GM18508 (cell line): ENCODE measurements at regions not wholly inside any gene's neighbourhood (a gene's known extent, or its start where the extent isn't known, plus 50 kb on each side); places are given as distances from the start of the nearest gene placed in this dataset.

Source experiments
- ATAC-seq: cut with Tn5 transposase; IDR thresholded peaks from one replicate; pipeline ENCODE4 v1.9.1; 2021; ENCODE audit warnings: moderate number of reproducible peaks; ENCODE audit not compliant: insufficient read depth, unreplicated experiment

DNA sequence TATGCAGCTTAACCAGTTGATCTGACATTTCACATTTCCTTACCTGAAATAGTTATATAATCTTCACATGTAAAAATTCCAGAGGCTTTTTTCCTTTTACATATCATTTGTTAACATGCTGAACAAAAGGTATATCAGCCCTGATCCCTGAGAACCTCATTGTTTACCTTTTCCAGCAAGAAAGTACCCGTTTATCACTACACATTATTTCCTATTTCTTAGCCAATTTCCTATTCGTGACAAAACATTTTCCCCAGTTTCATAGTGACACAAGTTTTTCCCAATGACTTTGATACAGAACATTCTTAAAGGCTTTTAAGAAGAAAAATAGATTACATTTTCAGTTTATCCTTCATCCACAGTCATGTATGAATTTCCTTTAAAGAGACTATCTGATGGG lies 86.6 kb upstream of the DKK2 start:
- no peak for ATAC-seq

DNA sequence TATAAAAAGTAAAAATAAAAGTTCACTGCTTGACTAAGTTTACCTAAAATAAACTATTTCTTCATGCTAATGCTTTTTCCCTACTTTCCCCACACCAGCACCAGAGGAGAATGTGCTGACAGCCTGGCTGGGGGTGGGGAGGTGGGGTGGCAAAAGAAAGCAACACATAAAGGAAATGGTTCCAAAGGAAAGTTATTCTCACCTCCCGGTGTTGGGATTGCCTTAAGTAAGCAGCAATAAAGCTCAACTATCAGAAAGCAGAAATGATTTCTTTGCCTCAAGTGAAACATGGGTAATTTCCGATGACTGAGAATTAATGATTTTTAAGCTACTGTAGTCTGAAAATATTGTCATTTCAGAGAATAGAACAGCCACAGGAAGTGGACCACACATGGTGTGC lies 84.5 kb upstream of the DKK2 start:
- no peak for ATAC-seq

DNA sequence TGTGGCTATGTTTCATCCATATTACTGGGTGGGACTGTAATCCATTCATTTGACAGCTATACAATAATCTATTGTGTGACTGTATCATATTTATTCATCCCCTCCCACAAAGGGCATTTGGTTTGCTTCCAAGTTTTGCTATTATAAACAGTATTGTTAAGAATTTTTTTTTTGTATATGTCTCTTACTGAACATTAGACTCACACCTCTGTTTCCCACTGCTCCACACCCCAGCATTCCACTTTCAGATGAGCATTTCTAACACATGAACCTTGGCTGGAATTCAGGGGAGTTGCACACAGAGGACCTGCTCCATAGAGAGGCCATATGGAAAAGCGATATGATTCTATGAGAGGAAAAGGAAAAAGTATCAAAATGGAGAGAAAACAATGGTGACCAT lies 81.6 kb upstream of the DKK2 start:
- no peak for ATAC-seq

DNA sequence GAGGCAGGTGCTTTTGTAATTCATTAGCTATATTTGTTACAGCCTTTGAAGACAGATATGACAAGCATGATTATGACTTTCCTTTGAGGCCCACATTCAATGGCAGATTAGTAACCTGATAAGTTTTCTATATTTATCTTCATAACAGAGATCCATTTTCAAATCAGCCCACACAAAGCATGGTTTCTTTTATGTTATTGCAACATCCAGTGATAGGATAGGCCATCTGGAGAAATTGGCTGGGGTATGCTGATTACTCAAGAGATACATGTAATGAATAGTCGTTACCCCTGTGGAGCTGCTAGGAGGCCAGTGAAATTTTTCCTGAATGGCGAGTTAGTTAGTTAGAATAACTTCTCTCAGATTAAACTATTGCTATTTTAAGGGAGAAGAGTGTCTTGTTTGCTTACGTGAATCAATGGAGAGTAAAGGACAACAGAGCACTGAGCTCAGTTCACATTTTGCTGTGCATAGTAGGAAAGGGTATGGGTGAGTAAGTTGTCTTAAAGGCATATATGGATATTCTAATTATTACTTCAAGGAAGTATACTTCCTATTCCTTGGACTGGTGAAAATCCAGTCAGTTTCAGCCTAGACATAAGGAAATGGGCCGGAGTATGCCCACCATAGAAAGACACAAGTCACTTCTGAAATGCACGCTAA lies 79.2 kb upstream of the DKK2 start:
- ATAC-seq, result no peak

DNA sequence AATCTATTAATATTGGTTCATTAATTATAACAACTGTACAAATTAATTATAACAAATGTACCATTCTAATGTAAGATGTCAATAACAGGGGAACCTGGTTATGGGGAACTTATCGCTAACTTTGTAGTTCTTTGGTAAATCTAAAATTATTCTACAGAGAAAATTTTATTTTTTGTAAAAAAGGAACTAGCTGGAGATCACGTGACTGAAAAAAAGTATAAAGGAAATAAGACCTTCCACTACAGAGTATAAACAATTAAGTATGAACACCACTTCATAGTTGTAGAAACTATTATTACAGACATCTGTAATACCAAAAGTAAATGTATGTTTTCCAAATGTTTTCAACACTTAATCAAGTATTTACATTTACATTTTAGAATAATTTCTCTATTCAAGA lies 77.9 kb upstream of the DKK2 start:
- no peak for ATAC-seq

DNA sequence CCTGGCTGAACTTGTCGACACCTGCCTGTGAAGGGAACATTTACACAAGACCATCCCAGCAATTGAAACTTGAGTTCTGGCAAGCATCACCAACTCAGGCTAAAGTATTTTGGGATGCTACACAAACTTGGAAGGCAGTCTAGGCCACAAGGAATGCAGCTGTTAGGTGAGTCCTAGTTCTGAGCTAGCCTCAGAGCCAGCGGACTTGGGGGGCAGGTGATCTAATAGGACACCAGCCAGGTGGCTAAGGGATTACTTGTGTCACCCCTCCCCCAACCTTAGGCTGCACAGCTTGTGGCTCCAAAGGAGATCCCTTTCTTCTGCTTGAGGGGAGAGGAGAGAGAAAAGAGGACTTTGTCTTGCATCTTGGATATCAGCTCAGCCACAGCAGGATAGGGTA lies 62.3 kb upstream of the DKK2 start:
- ATAC-seq, result no peak

DNA sequence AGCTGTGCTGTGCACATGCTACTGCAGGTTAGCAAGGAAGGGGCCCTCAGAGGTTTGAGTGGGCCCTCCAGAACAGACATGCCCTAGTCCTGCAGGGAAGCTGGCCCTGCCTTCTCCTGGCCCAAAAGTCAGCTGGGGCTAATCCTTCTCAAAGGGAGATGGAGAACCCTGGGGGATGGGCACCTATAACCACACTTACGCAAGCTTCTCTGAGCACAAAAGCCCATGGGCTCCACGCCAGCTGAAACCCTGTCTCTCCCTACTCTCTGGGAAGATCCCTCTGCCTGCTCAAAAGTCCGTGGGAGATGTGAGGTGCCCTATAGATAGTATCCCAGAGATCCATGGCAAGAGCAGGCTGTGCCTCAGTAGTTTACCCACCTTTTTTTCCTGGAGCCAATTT lies 58.9 kb upstream of the DKK2 start:
- no peak for ATAC-seq

DNA sequence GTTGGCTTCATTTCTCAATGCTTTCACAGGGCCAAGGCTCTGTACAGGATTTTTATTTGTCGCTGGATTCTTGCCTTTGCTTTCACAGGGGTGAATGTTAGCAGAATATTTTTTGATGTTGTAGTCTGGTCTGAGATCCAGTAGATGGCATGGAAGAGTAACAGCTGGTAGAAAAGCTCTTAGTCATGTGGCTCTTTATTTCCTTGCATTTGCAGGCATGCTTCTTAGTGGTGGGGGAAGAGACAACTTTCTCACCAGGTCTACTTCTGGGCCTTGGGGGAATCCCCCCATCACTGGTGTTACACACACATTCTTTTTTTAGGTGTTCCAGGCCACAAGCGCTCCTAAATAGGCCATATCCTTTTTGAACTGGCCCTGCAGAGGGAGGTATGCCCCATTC lies 58.2 kb upstream of the DKK2 start:
- ATAC-seq, result no peak
